GM12801 (cell line): ENCODE measurements at regions not wholly inside any gene's neighbourhood (a gene's known extent, or its start where the extent isn't known, plus 50 kb on each side); places are given as distances from the start of the nearest gene placed in this dataset.

Source experiments
- CTCF ChIP-seq: IDR thresholded peaks from one replicate; pipeline ENCODE4 v1.5.1; 2011; ENCODE audit warnings: control low read depth; ENCODE audit not compliant: insufficient read length; ENCODE audit errors: extremely low read depth

GRCh38 chr7:130875265-130875741 is 141.3 kb upstream of the KLF14 start:
- TF ChIP-seq CTCF, result no peak

GRCh38 chr7:130875901-130876300 is 141.9 kb upstream of the KLF14 start:
- TF ChIP-seq CTCF, result no peak

- no peak for TF ChIP-seq CTCF
These were observed 143.4 kb upstream of the KLF14 start for GRCh38 chr7:130877236-130877990.

GRCh38 chr7:130877991-130878305 is 143.9 kb upstream of the KLF14 start:
- TF ChIP-seq CTCF, result no peak

- no peak for TF ChIP-seq CTCF
These were observed 144.8 kb upstream of the KLF14 start for GRCh38 chr7:130878785-130879184.

- TF ChIP-seq CTCF, result no peak
These were observed 145.2 kb upstream of the KLF14 start for GRCh38 chr7:130879191-130879590.

GRCh38 chr7:130880668-130881067 is 146.7 kb upstream of the KLF14 start:
- TF ChIP-seq CTCF, result no peak
